ENCODE measurements at regions not wholly inside any gene's neighbourhood (a gene's known extent, or its start where the extent isn't known, plus 50 kb on each side); places are given as distances from the start of the nearest gene placed in this dataset.

GRCh38 chr7:117970801-117971200 lies 97.6 kb upstream of the CTTNBP2 start:
- H3K4me1 ChIP-seq (replicated peaks in 1 of 2), result no peaks in the 10 kb centered on the region
- WGBS, 4 donors, result 88 to 96% (median 91%) methylated on average over 2 of the region's 2 CpGs
- no peak overlapping the region for H3K4me3 ChIP-seq
- no peak overlapping the region for H3K27ac ChIP-seq
- H3K27me3 ChIP-seq, result no peaks in the 10 kb centered on the region
- no peaks in the 10 kb centered on the region for H3K36me3 ChIP-seq (replicated peaks in 1 of 2)
- TF ChIP-seq POLR2A (IDR thresholded peaks at IDR 0.05) (no peak), CTCF (IDR thresholded peaks at IDR 0.05) (no peak)
- no peak for DNase-seq
- intact Hi-C loops (cut with DNase I), result no loop called here
- H3K9me3 ChIP-seq (replicated peaks in 1 of 3), result no peaks in the 10 kb centered on the region

- 77 to 83% (median 78%) methylated on average over 11 of the region's 11 CpGs for WGBS, 4 donors
Observed at GRCh38 chr7:117971556-117972244, 98.5 kb upstream of the CTTNBP2 start.

GRCh38 chr7:117972606-117973005 lies 99.4 kb upstream of the CTTNBP2 start:
- Histone ChIP-seq H3K27me3 (no peaks in the 10 kb centered on the region), H3K4me1 (replicated peaks in 1 of 2) (no peaks in the 10 kb centered on the region), H3K4me3 (no peak overlapping the region), H3K27ac (no peak overlapping the region), H3K9me3 (replicated peaks in 1 of 3) (no peaks in the 10 kb centered on the region), H3K36me3 (replicated peaks in 1 of 2) (no peaks in the 10 kb centered on the region)
- no peak for DNase-seq
- WGBS, 4 donors, result 58 to 67% (median 61%) methylated on average over 4 of the region's 4 CpGs
- TF ChIP-seq POLR2A (IDR thresholded peaks at IDR 0.05) (no peak), CTCF (IDR thresholded peaks at IDR 0.05) (no peak)
- intact Hi-C loops (cut with DNase I), result no loop called here

More at GRCh38 chr7:117971556-117972244, 98.5 kb upstream of the CTTNBP2 start:
- Histone ChIP-seq H3K27ac (no peak overlapping the region), H3K4me3 (no peak overlapping the region), H3K4me1 (replicated peaks in 1 of 2) (no peaks in the 10 kb centered on the region), H3K9me3 (replicated peaks in 1 of 3) (no peaks in the 10 kb centered on the region), H3K27me3 (no peaks in the 10 kb centered on the region), H3K36me3 (replicated peaks in 1 of 2) (no peaks in the 10 kb centered on the region)
- no peak for DNase-seq
- intact Hi-C loops (cut with DNase I), result no loop called here
- no peak for TF ChIP-seq POLR2A (IDR thresholded peaks at IDR 0.05)

- Histone ChIP-seq H3K27ac (no peak overlapping the region), H3K27me3 (no peaks in the 10 kb centered on the region), H3K4me3 (no peak overlapping the region), H3K36me3 (replicated peaks in 1 of 2) (no peaks in the 10 kb centered on the region), H3K9me3 (replicated peaks in 1 of 3) (no peaks in the 10 kb centered on the region), H3K4me1 (replicated peaks in 1 of 2) (no peaks in the 10 kb centered on the region)
- DNase-seq, result no peak
- WGBS, 4 donors, result 82 to 88% (median 84%) methylated on average over 5 of the region's 5 CpGs
- intact Hi-C loops (cut with DNase I), result no loop called here
- TF ChIP-seq POLR2A (IDR thresholded peaks at IDR 0.05), result no peak
- no peak for TF ChIP-seq CTCF (IDR thresholded peaks at IDR 0.05)
Observed at GRCh38 chr7:117973975-117974374, 100.7 kb upstream of the CTTNBP2 start.

- TF ChIP-seq CTCF (IDR thresholded peaks at IDR 0.05) (no peak), POLR2A (IDR thresholded peaks at IDR 0.05) (no peak)
- H3K9me3 ChIP-seq (replicated peaks in 1 of 3), result no peaks in the 10 kb centered on the region
- H3K27ac ChIP-seq, result no peak overlapping the region
- H3K36me3 ChIP-seq (replicated peaks in 1 of 2), result no peaks in the 10 kb centered on the region
- H3K4me1 ChIP-seq (replicated peaks in 1 of 2), result no peaks in the 10 kb centered on the region
- no peak for DNase-seq
- no peaks in the 10 kb centered on the region for H3K27me3 ChIP-seq
- no peak overlapping the region for H3K4me3 ChIP-seq
- intact Hi-C loops (cut with DNase I), result no loop called here
- WGBS, 4 donors, result 41 to 45% (median 43%) methylated on average over 2 of the region's 2 CpGs
Observed at GRCh38 chr7:117974891-117975290, 101.7 kb upstream of the CTTNBP2 start.

Measured in adrenal gland (tissue), 9 donors.